Keratinocyte (primary cell): ENCODE measurements at regions not wholly inside any gene's neighbourhood (a gene's known extent, or its start where the extent isn't known, plus 50 kb on each side); places are given as distances from the start of the nearest gene placed in this dataset.

Source experiments
- DNase-seq: peaks from one replicate; pipeline ENCODE4 v3.0.0-alpha.2; 2011; ENCODE audit warnings: low read depth, missing footprints, low spot score
- FAIRE-seq: peaks from 2 replicates; lab custom pipeline; 2011; peaks lifted over from hg19 to GRCh38; lab: Jason Lieb, UNC
- H2AFZ ChIP-seq: 2 replicates; pipeline ENCODE4 v1.6.0; 2012; ENCODE audit warnings: low read length, control low read depth, inconsistent platforms; ENCODE audit not compliant: control insufficient read depth
- H3K27ac ChIP-seq: 2 replicates; pipeline ENCODE4 v1.5.1; 2011; ENCODE audit warnings: low read length; ENCODE audit not compliant: control insufficient read depth, insufficient read depth
- H3K27me3 ChIP-seq: 3 replicates; pipeline ENCODE4 v1.6.0; 2011; ENCODE audit warnings: low read length; ENCODE audit not compliant: control insufficient read depth, insufficient read depth; ENCODE audit errors: extremely low read depth
- H3K36me3 ChIP-seq, 2 experiments: 2 replicates in 1 of 2; 3 replicates in 1 of 2; pipeline ENCODE4 v1.5.1; 2011; ENCODE audit warnings: low read length in 2 of 2, mild to moderate bottlenecking in 1 of 2; ENCODE audit not compliant: control insufficient read depth in 2 of 2, insufficient read depth in 2 of 2; ENCODE audit errors: extremely low read depth in 1 of 2
- H3K4me1 ChIP-seq: 3 replicates; pipeline ENCODE4 v1.5.1; 2011; ENCODE audit warnings: low read length; ENCODE audit not compliant: control insufficient read depth, insufficient read depth; ENCODE audit errors: extremely low read depth
- H3K4me2 ChIP-seq: 3 replicates; pipeline ENCODE4 v1.6.0; 2011; ENCODE audit warnings: low read depth, low read length; ENCODE audit not compliant: control insufficient read depth, insufficient read depth; ENCODE audit errors: extremely low read depth
- H3K4me3 ChIP-seq, 3 experiments: fragments of 200-600 bp in 1 of 3; sonication (generic) in 1 of 3; 2 replicates in 2 of 3; 3 replicates in 1 of 3; pipeline ENCODE4 v1.5.1; 2011 to 2016; ENCODE audit warnings: low read length in 3 of 3, mild to moderate bottlenecking in 3 of 3, control low read depth in 2 of 3, inconsistent platforms in 1 of 3, low read depth in 1 of 3, mixed read lengths in 1 of 3, mixed run types in 1 of 3, moderate library complexity in 1 of 3; ENCODE audit not compliant: control insufficient read depth in 2 of 3, insufficient read depth in 2 of 3; ENCODE audit errors: extremely low read depth in 1 of 3
- H3K79me2 ChIP-seq: 2 replicates; pipeline ENCODE4 v1.6.0; 2012; ENCODE audit warnings: low read length; ENCODE audit not compliant: control insufficient read depth, insufficient read depth
- H3K9ac ChIP-seq: 3 replicates; pipeline ENCODE4 v1.6.0; 2011; ENCODE audit warnings: low read length; ENCODE audit not compliant: control insufficient read depth, insufficient read depth; ENCODE audit errors: extremely low read depth
- H3K9me1 ChIP-seq: 3 replicates; pipeline ENCODE4 v1.6.0; 2011; ENCODE audit warnings: low read length; ENCODE audit not compliant: control insufficient read depth, insufficient read depth; ENCODE audit errors: extremely low read depth
- H3K9me3 ChIP-seq: 2 replicates; pipeline ENCODE4 v1.5.1; 2012; ENCODE audit warnings: low read depth, low read length; ENCODE audit not compliant: control insufficient read depth
- H4K20me1 ChIP-seq: 3 replicates; pipeline ENCODE4 v1.6.0; 2011; ENCODE audit warnings: low read length; ENCODE audit not compliant: control insufficient read depth, insufficient read depth; ENCODE audit errors: extremely low read depth
- CTCF ChIP-seq, 3 experiments: IDR thresholded peaks in 1 of 3; conservative IDR thresholded peaks in 1 of 3; optimal IDR thresholded peaks in 1 of 3; 2 replicates in 2 of 3; 3 replicates in 1 of 3; pipeline versions ENCODE3 to v1.5.1; 2011; ENCODE audit warnings: low read length in 3 of 3, mild to moderate bottlenecking in 3 of 3, moderate library complexity in 2 of 3, control low read depth in 1 of 3, inconsistent platforms in 1 of 3; ENCODE audit not compliant: insufficient read depth in 2 of 3; ENCODE audit errors: extremely low read depth in 1 of 3
- EZH2 ChIP-seq: IDR thresholded peaks from one replicate; pipeline ENCODE4 v1.6.1; 2012; ENCODE audit warnings: inconsistent platforms, mild to moderate bottlenecking, low read length, moderate library complexity
- dilution Hi-C: fragments of 300-500 bp; cut with MboI; formaldehyde crosslinking; loops from one replicate; pipeline ENCODE4 v1.7.0; 2020; ENCODE audit warnings: low sequenced_read_pairs; ENCODE audit not compliant: extremely low pct_ligation_motif_present

GRCh38 chr9:18010492-18010891 lies 431.6 kb downstream of the SH3GL2 start:
- no peaks in the 10 kb centered on the region for H3K36me3 ChIP-seq
- no peak for DNase-seq
- dilution Hi-C loops: no loop called here
- H3K9me1 ChIP-seq: no peaks in the 10 kb centered on the region
- H3K4me3 ChIP-seq: no peak overlapping the region
- H3K4me1 ChIP-seq: no peaks in the 10 kb centered on the region
- TF ChIP-seq CTCF (optimal IDR thresholded peaks at IDR 0.05 in 1 of 3, IDR thresholded peaks at IDR 0.05 in 1 of 3, conservative IDR thresholded peaks at IDR 0.05 in 1 of 3; ENCODE audit: extremely low read depth in 1 of 3, insufficient read depth in 2 of 3, low read length in 3 of 3): no peak
- no peak for TF ChIP-seq EZH2
- H3K79me2 ChIP-seq: no peaks in the 10 kb centered on the region
- no peaks in the 10 kb centered on the region for H4K20me1 ChIP-seq
- no peaks in the 10 kb centered on the region for H3K9me3 ChIP-seq
- H3K27me3 ChIP-seq: no peaks in the 10 kb centered on the region
- no peak overlapping the region for H3K27ac ChIP-seq
- no peak for FAIRE-seq
- no peak overlapping the region for H3K4me2 ChIP-seq
- H2AFZ ChIP-seq: no peak overlapping the region
- no peak overlapping the region for H3K9ac ChIP-seq

- no peaks in the 10 kb centered on the region for H3K4me1 ChIP-seq
- dilution Hi-C loops: no loop called here
- H3K27me3 ChIP-seq: no peaks in the 10 kb centered on the region
- H3K9me3 ChIP-seq: no peaks in the 10 kb centered on the region
- H3K4me2 ChIP-seq: no peak overlapping the region
- no peak overlapping the region for H2AFZ ChIP-seq
- H3K79me2 ChIP-seq: no peaks in the 10 kb centered on the region
- H3K9me1 ChIP-seq: no peaks in the 10 kb centered on the region
- no peak overlapping the region for H3K9ac ChIP-seq
- H3K36me3 ChIP-seq: no peaks in the 10 kb centered on the region
- H4K20me1 ChIP-seq: no peaks in the 10 kb centered on the region
- no peak overlapping the region for H3K27ac ChIP-seq
- no peak for FAIRE-seq
- no peak for TF ChIP-seq EZH2
- no peak for TF ChIP-seq CTCF (optimal IDR thresholded peaks at IDR 0.05 in 1 of 3, IDR thresholded peaks at IDR 0.05 in 1 of 3, conservative IDR thresholded peaks at IDR 0.05 in 1 of 3; ENCODE audit: extremely low read depth in 1 of 3, insufficient read depth in 2 of 3, low read length in 3 of 3)
- DNase-seq: no peak
- H3K4me3 ChIP-seq: no peak overlapping the region
These were observed 433.3 kb downstream of the SH3GL2 start for GRCh38 chr9:18012170-18012569.
